CD14-positive monocyte (primary cell): ENCODE measurements at regions not wholly inside any gene's neighbourhood (a gene's known extent, or its start where the extent isn't known, plus 50 kb on each side); places are given as distances from the start of the nearest gene placed in this dataset.
"Not testable (repeated sequence)": the region's sequence is repeated elsewhere in the genome, so short reads cannot be mapped to it uniquely, and the experiment has no call there.

Experiments
- DNase-seq, 3 donors: peaks; one replicate each; pipeline ENCODE4 v3.0.0-alpha.2; 2011 to 2022
- H2AFZ ChIP-seq: 2 replicates; pipeline ENCODE4 v1.6.0; 2012; ENCODE audit warnings: mild to moderate bottlenecking, low read depth, low read length, inconsistent platforms; ENCODE audit not compliant: insufficient read depth, poor library complexity, severe bottlenecking
- H3K27ac ChIP-seq, 2 donors: 1 replicate in 1 of 2; 2 replicates in 1 of 2; pipeline ENCODE4 v1.5.1; 2012 to 2013; ENCODE audit warnings: low read length in 2 of 2, control low read depth in 1 of 2, inconsistent platforms in 1 of 2, low read depth in 1 of 2, mild to moderate bottlenecking in 1 of 2
- H3K27me3 ChIP-seq, 2 donors: one replicate each; pipeline versions ENCODE4 v1.6.0 to v1.6.1; 2011 to 2013; ENCODE audit warnings: low read length in 2 of 2; ENCODE audit not compliant: control insufficient read depth in 2 of 2, insufficient read depth in 2 of 2
- H3K36me3 ChIP-seq, 2 donors: replicated peaks in 1 of 2; 1 replicate in 1 of 2; 2 replicates in 1 of 2; pipeline versions ENCODE4 v1.5.1 to v1.6.1; 2012 to 2013; ENCODE audit warnings: low read length in 2 of 2, control low read depth in 1 of 2, inconsistent platforms in 1 of 2, mild to moderate bottlenecking in 1 of 2; ENCODE audit not compliant: insufficient read depth in 2 of 2, control insufficient read depth in 1 of 2
- H3K4me1 ChIP-seq, 2 donors: 1 replicate in 1 of 2; 2 replicates in 1 of 2; pipeline versions ENCODE4 v1.5.1 to v1.6.1; 2012 to 2013; ENCODE audit warnings: low read length in 2 of 2, control low read depth in 1 of 2, inconsistent platforms in 1 of 2, mild to moderate bottlenecking in 1 of 2, moderate library complexity in 1 of 2; ENCODE audit not compliant: insufficient read depth in 2 of 2, control insufficient read depth in 1 of 2
- H3K4me2 ChIP-seq: replicated peaks from 2 replicates; pipeline ENCODE3; 2012; ENCODE audit warnings: low read length, moderate library complexity, mild to moderate bottlenecking; ENCODE audit not compliant: poor library complexity, severe bottlenecking; ENCODE audit errors: extremely low read depth
- H3K4me3 ChIP-seq, 3 experiments: fragments of 200-600 bp in 1 of 3; sonication (generic) in 1 of 3; replicated peaks in 1 of 3; 1 replicate in 2 of 3; 2 replicates in 1 of 3; pipeline ENCODE4 v1.5.1; 2011 to 2013; ENCODE audit warnings: low read length in 3 of 3, mild to moderate bottlenecking in 3 of 3, control low read depth in 2 of 3, low read depth in 2 of 3, inconsistent platforms in 1 of 3, moderate library complexity in 1 of 3
- H3K79me2 ChIP-seq: 2 replicates; pipeline ENCODE4 v1.6.0; 2012; ENCODE audit warnings: mild to moderate bottlenecking, control low read depth, inconsistent platforms, low read length, moderate library complexity; ENCODE audit not compliant: insufficient read depth
- H3K9ac ChIP-seq: 2 replicates; pipeline ENCODE4 v1.6.0; 2017; ENCODE audit warnings: low read length, mild to moderate bottlenecking; ENCODE audit not compliant: insufficient read depth, poor library complexity, severe bottlenecking
- H3K9me3 ChIP-seq, 2 donors: replicated peaks in 1 of 2; 1 replicate in 1 of 2; 2 replicates in 1 of 2; pipeline versions ENCODE4 v1.5.1 to v1.6.1; 2012 to 2013; ENCODE audit warnings: low read length in 2 of 2, control low read depth in 1 of 2; ENCODE audit not compliant: control insufficient read depth in 1 of 2, insufficient read depth in 1 of 2
- H4K20me1 ChIP-seq: 2 replicates; pipeline ENCODE4 v1.6.0; 2012; ENCODE audit warnings: mild to moderate bottlenecking, low read length, control low read depth, moderate library complexity; ENCODE audit not compliant: insufficient read depth
- H3K27ac Mint-ChIP-seq, 7 donors: one replicate each; pipeline ENCODE4 v1.8.0; 2020; ENCODE audit warnings: mild to moderate bottlenecking in 7 of 7, mixed read lengths in 7 of 7, moderate library complexity in 6 of 7, inconsistent platforms in 2 of 7
- H3K27me3 Mint-ChIP-seq, 3 donors: one replicate each; pipeline ENCODE4 v1.8.0; 2021 to 2022; ENCODE audit warnings: low read depth in 3 of 3, mild to moderate bottlenecking in 3 of 3, mixed read lengths in 3 of 3, moderate library complexity in 3 of 3, inconsistent platforms in 1 of 3
- H3K36me3 Mint-ChIP-seq, 2 donors: one replicate each; pipeline ENCODE4 v1.8.0; 2020; ENCODE audit warnings: mixed read lengths in 2 of 2, inconsistent platforms in 1 of 2, mild to moderate bottlenecking in 1 of 2
- H3K4me1 Mint-ChIP-seq: one replicate; pipeline ENCODE4 v1.8.0; 2020; ENCODE audit warnings: mild to moderate bottlenecking, mixed read lengths
- H3K4me3 Mint-ChIP-seq, 2 donors: one replicate each; pipeline ENCODE4 v1.8.0; 2020; ENCODE audit warnings: mild to moderate bottlenecking in 2 of 2, mixed read lengths in 2 of 2, moderate library complexity in 1 of 2
- H3K9me3 Mint-ChIP-seq, 7 donors: one replicate each; pipeline ENCODE4 v1.8.0; 2020 to 2022; ENCODE audit warnings: mixed read lengths in 7 of 7, mild to moderate bottlenecking in 6 of 7, moderate library complexity in 6 of 7, inconsistent platforms in 2 of 7
- WGBS: methylation state at CpG from one replicate; pipeline ENCODE4 v1.1.5; 2013; ENCODE audit warnings: missing lambda C conversion rate; ENCODE audit not compliant: insufficient coverage; 5-methylcytosine and 5-hydroxymethylcytosine counted together
- intact Hi-C, 2 donors: fragments of 100-400 bp; cut with micrococcal nuclease; formaldehyde crosslinking; loops; one replicate each; pipeline versions ENCODE4 v1.15.0 to v1.15.1; 2023
- TF ChIP-seq, protein P1 (sequence below): fragments of 200-600 bp; IDR thresholded peaks from one replicate; pipeline ENCODE4 v1.8.0; 2022; ENCODE audit warnings: antibody characterized with exemption, mild to moderate bottlenecking

DNA sequence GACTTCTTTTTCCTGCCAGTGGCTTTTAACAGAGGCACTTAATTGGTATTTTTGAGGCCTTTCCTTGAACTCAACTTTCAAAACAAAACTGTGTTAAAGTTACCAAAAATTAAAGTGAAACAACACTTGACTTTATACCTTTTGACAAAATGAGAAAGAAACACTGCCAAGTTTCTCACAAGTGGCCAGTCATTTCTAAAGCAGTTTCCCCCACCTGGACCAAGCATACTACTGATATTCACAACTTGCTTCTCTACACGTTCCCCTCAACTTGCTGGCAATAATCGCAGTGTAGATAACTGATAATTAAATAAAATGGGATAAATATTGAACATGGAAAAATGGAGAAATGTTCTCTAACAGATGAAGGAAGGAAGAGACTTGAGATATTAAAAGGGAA, 135.7 kb downstream of the TLR4 start:
- H3K4me1 ChIP-seq, result no peaks in the 10 kb centered on the region
- Mint-ChIP-seq H3K27ac (peak overlapping the region in 1 of 7 donors; percentile 5), H3K4me1 (peaks cover 4% of the 10 kb centered on the region), H3K36me3 (no peaks in the 10 kb centered on the region), H3K27me3 (peaks cover 4 to 13% (median 5%) of the 10 kb centered on the region in 3 donors), H3K4me3 (no peak overlapping the region), H3K9me3 (peaks cover 0 to 2% (median 0%) of the 10 kb centered on the region in 7 donors)
- TF ChIP-seq, protein P1, sequence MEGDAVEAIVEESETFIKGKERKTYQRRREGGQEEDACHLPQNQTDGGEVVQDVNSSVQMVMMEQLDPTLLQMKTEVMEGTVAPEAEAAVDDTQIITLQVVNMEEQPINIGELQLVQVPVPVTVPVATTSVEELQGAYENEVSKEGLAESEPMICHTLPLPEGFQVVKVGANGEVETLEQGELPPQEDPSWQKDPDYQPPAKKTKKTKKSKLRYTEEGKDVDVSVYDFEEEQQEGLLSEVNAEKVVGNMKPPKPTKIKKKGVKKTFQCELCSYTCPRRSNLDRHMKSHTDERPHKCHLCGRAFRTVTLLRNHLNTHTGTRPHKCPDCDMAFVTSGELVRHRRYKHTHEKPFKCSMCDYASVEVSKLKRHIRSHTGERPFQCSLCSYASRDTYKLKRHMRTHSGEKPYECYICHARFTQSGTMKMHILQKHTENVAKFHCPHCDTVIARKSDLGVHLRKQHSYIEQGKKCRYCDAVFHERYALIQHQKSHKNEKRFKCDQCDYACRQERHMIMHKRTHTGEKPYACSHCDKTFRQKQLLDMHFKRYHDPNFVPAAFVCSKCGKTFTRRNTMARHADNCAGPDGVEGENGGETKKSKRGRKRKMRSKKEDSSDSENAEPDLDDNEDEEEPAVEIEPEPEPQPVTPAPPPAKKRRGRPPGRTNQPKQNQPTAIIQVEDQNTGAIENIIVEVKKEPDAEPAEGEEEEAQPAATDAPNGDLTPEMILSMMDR, result no peak
- no peaks in the 10 kb centered on the region for H3K79me2 ChIP-seq
- H3K9me3 ChIP-seq, result no peaks in the 10 kb centered on the region
- intact Hi-C loops, result no loop called here
- WGBS, result no CpG with 5 or more reads among the region's 2 CpGs
- no peaks in the 10 kb centered on the region for H3K36me3 ChIP-seq
- H3K4me3 ChIP-seq, result no peak overlapping the region
- no peak overlapping the region for H2AFZ ChIP-seq
- peaks cover 4 to 15% of the 10 kb centered on the region in 2 donors for H3K27me3 ChIP-seq
- no peaks in the 10 kb centered on the region for H4K20me1 ChIP-seq
- no peak overlapping the region for H3K4me2 ChIP-seq
- no peak for DNase-seq
- no peak overlapping the region for H3K9ac ChIP-seq
- H3K27ac ChIP-seq, result no peak overlapping the region

DNA sequence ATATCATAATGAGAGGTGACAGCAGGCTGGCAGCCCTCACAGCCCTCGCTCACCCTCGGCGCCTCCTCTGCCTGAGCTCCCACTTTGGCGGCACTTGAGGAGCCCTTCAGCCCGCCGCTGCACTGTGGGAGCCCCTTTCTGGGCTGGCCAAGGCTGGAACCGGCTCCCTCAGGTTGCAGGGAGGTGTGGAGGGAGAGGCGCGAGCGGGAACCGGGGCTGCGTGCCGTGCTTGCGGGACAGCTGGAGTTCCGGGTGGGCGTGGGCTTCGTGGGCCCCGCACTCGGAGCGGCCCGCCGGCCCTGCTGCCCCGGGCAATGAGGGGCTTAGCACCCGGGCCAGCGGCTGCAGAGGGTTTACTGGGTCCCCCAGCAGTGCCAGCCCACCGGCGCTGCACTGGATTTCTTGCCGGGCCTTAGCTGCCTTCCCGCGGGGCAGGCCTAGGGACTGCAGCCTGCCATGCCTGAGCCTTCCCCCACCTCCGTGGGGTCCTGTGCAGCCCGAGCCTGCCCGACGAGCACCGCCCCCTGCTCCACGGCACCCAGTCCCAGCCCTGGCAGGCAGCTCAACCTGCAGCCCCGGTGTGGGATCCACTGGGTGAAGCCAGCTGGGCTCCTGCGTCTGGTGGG, 147.7 kb downstream of the TLR4 start:
- H3K4me3 Mint-ChIP-seq, intact Hi-C loops, H3K27ac ChIP-seq, H3K27me3 ChIP-seq, H3K4me3 ChIP-seq, H2AFZ ChIP-seq, DNase-seq, H3K9ac ChIP-seq, H3K4me2 ChIP-seq, H3K27ac Mint-ChIP-seq, H3K9me3 Mint-ChIP-seq, H3K36me3 Mint-ChIP-seq, H3K4me1 Mint-ChIP-seq, H4K20me1 ChIP-seq, H3K4me1 ChIP-seq, H3K36me3 ChIP-seq, H3K79me2 ChIP-seq, H3K27me3 Mint-ChIP-seq, H3K9me3 ChIP-seq: not testable (repeated sequence)
- 88% methylated on average over 31 of the region's 38 CpGs for WGBS
